ENCODE measurements at regions not wholly inside any gene's neighbourhood (a gene's known extent, or its start where the extent isn't known, plus 50 kb on each side); places are given as distances from the start of the nearest gene placed in this dataset.

- TF ChIP-seq CTCF (IDR thresholded peaks at IDR 0.05) (no peak), POLR2A (IDR thresholded peaks at IDR 0.05) (no peak)
Observed at GRCh38 chr12:98018836-98019235, 496.6 kb upstream of the TMPO start.

Measured in tibial nerve (tissue), 3 donors.